HEK293T (cell line): ENCODE measurements at regions not wholly inside any gene's neighbourhood (a gene's known extent, or its start where the extent isn't known, plus 50 kb on each side); places are given as distances from the start of the nearest gene placed in this dataset.

Experiments used
- CTCF ChIA-PET: fragments of 350-600 bp; formaldehyde crosslinking; extraction: SDS; loops from one replicate; lab custom pipeline; 2021; ENCODE audit warnings: antibody characterized with exemption, inconsistent platforms; lab: Yijun Ruan, JAX
- POLR2A ChIA-PET: fragments of 350-600 bp; formaldehyde crosslinking; extraction: SDS; loops from one replicate; lab custom pipeline; 2020; ENCODE audit warnings: antibody characterized with exemption, inconsistent platforms; lab: Yijun Ruan, JAX
- DNase-seq: peaks from one replicate; pipeline ENCODE4 v3.0.0; 2012; ENCODE audit warnings: mixed read lengths; ENCODE audit errors: extremely low spot score
- ARNT ChIP-seq: fragments of 450-650 bp; IDR thresholded peaks from 2 replicates; pipeline ENCODE4 v1.6.1; 2017; ENCODE audit warnings: mild to moderate bottlenecking
- BHLHE40 ChIP-seq: fragments of 450-650 bp; IDR thresholded peaks from 2 replicates; pipeline ENCODE4 v1.6.1; 2016; ENCODE audit warnings: mild to moderate bottlenecking, moderate library complexity, borderline replicate concordance
- CTBP1 ChIP-seq: fragments of 450-650 bp; IDR thresholded peaks from 2 replicates; pipeline ENCODE4 v1.6.1; 2016; ENCODE audit warnings: borderline replicate concordance
- ELF4 ChIP-seq: fragments of 450-650 bp; IDR thresholded peaks from 2 replicates; pipeline ENCODE4 v1.6.1; 2017; ENCODE audit warnings: antibody characterized with exemption
- FOXA1 ChIP-seq: fragments of 450-650 bp; IDR thresholded peaks from 2 replicates; pipeline ENCODE4 v1.6.1; 2016; ENCODE audit warnings: mild to moderate bottlenecking
- FOXK2 ChIP-seq: fragments of 450-650 bp; IDR thresholded peaks from 2 replicates; pipeline ENCODE4 v1.6.1; 2016; ENCODE audit warnings: mild to moderate bottlenecking
- FOXM1 ChIP-seq: fragments of 450-650 bp; IDR thresholded peaks from 2 replicates; pipeline ENCODE4 v1.6.1; 2017; ENCODE audit warnings: mild to moderate bottlenecking, borderline replicate concordance
- HDGF ChIP-seq: fragments of 450-650 bp; IDR thresholded peaks from 2 replicates; pipeline ENCODE4 v1.6.1; 2017; ENCODE audit warnings: antibody characterized with exemption, borderline replicate concordance
- L3MBTL2 ChIP-seq: fragments of 450-650 bp; conservative IDR thresholded peaks from 2 replicates; pipeline ENCODE4 v1.6.1; 2016; ENCODE audit warnings: mild to moderate bottlenecking
- LEF1 ChIP-seq: fragments of 450-650 bp; IDR thresholded peaks from 2 replicates; pipeline ENCODE4 v1.6.1; 2017; ENCODE audit warnings: mild to moderate bottlenecking, borderline replicate concordance
- NFRKB ChIP-seq: fragments of 450-650 bp; IDR thresholded peaks from 2 replicates; pipeline ENCODE4 v1.6.1; 2016; ENCODE audit warnings: mild to moderate bottlenecking, moderate library complexity
- SP1 ChIP-seq: fragments of 450-650 bp; IDR thresholded peaks from 2 replicates; pipeline ENCODE4 v1.6.1; 2017
- SUZ12 ChIP-seq: fragments of 450-650 bp; IDR thresholded peaks from 2 replicates; pipeline ENCODE4 v1.6.1; 2016; ENCODE audit warnings: mild to moderate bottlenecking
- TARDBP ChIP-seq: fragments of 450-650 bp; IDR thresholded peaks from 2 replicates; pipeline ENCODE4 v1.6.1; 2016
- ZNF384 ChIP-seq: fragments of 450-650 bp; IDR thresholded peaks from 2 replicates; pipeline ENCODE4 v1.6.1; 2016
- TF ChIP-seq, protein P1 (sequence below): fragments of 450-650 bp; IDR thresholded peaks from 2 replicates; pipeline ENCODE4 v1.6.1; 2016

DNA sequence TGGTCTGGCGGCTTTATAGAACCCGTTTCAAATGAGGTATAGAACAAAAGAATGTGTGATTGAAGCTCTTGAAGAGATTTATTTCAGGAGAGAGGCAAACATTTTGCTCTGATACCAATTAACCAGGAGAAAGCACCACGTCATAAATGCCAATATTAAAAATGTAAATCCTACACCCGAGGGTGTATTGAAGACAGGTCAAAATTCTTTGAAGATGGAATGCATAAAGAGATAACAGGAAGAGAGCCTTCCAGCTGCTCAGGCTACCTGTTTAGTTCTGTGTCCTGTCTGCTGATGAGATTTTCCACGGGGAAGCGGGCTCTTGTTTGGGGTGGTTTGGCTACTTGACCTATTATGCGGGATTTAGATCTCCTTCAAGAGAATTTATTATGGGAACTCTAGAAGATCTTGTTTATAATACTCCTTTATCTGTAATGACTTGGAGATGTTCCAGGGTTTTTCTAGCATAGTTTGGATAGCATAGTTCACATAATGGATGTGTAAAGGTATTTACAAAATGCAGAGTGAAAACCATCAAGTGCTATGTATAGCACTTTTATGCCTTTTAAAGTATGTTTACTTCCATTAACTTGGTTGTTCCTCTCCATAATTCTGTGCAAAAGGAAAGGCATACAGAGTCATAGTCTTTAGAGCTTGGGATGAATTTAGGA, 204.5 kb upstream of the SPRED2 start:
- no peak for DNase-seq
- CTCF ChIA-PET = no interaction called here
- TF ChIP-seq LEF1 (no peak), FOXA1 (no peak), ARNT (no peak), L3MBTL2 (no peak), CTBP1 (no peak), FOXM1 (no peak)
- TF ChIP-seq, protein P1, sequence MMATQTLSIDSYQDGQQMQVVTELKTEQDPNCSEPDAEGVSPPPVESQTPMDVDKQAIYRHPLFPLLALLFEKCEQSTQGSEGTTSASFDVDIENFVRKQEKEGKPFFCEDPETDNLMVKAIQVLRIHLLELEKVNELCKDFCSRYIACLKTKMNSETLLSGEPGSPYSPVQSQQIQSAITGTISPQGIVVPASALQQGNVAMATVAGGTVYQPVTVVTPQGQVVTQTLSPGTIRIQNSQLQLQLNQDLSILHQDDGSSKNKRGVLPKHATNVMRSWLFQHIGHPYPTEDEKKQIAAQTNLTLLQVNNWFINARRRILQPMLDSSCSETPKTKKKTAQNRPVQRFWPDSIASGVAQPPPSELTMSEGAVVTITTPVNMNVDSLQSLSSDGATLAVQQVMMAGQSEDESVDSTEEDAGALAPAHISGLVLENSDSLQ = no peak
- POLR2A ChIA-PET = no interaction called here

DNA sequence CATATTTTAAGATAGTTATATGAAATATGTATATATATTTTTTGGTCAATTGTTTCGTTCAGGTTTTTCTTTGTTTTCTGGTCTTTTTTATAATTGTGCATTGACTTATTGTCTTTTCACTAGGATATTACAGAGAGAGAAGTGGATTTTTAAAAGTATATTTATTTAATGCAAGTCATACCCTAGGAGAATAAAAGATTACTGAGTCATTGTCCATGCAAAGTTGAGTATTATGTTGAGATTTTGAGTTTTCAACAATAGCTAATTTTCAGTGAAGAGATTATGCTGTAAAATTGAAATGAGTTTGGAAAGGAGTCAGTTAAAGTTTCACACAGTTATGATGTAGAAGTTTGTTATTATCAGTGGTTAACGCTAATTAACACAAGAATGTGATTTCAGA, 203.6 kb upstream of the SPRED2 start:
- TF ChIP-seq FOXK2 = no peak
- no peak for TF ChIP-seq HDGF
- TF ChIP-seq SP1 = no peak
- TF ChIP-seq SUZ12 = no peak
- no peak for TF ChIP-seq FOXA1
- no peak for TF ChIP-seq FOXM1
- no peak for TF ChIP-seq LEF1
- no peak for TF ChIP-seq ARNT
- no peak for TF ChIP-seq BHLHE40
- TF ChIP-seq, protein P1 = no peak
- TF ChIP-seq ZNF384 = no peak
- no peak for TF ChIP-seq CTBP1
- no peak for TF ChIP-seq L3MBTL2
- TF ChIP-seq NFRKB = no peak
- no peak for TF ChIP-seq ELF4
- no peak for DNase-seq
- ChIA-PET POLR2A (no interaction called here), CTCF (interaction anchor here (0.6 kb wide), 1 partner anchor 110 kb away, joined by 6 read pairs; no protein-coding TSS in a partner anchor)

DNA sequence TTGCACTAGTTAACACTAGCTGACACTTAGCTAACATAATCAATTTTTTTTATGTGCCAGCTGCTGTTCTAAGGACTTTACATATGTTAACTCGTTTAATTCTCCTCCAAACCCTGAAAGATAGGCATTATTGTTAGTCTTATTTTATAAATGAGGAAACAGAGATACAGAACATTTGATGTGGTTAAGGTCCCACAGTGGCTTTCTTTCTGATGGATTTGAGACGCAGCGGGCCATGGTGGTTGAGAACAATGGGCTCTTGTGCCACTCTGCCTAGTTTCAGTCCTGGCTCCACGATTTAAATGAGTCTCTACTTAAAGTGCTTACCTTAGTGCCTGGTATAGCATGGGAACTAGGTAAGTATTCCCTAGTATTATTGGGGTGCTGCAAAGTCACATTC, 201.9 kb upstream of the SPRED2 start:
- POLR2A ChIA-PET = no interaction called here
- CTCF ChIA-PET = no interaction called here
- no peak for DNase-seq
- TF ChIP-seq, protein P1 = no peak
- TF ChIP-seq FOXA1 (no peak), ARNT (no peak), NFRKB (no peak), FOXK2 (no peak), L3MBTL2 (no peak), TARDBP (no peak), LEF1 (no peak), SUZ12 (no peak), FOXM1 (no peak), ZNF384 (no peak), HDGF (no peak), BHLHE40 (no peak)

DNA sequence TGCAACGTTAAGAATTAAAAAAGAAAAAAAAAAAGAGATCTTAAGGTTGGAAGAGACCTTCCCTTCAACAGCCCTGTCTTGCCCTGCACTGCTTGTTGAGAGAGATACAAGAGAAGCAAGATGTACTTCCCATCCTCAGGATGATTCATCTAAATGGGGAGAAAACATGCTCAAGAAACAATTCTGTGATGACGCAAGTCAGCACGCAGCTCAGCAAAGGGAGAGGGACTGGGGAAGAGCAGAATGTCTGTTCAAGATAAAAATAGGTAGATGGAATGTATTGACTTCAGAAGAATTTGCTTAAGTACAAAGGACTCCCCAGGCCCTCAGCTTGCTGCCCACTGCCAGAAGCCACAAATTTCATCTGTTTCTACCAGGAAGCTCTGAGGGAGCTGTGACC, 198.2 kb upstream of the SPRED2 start:
- DNase-seq = no peak
- TF ChIP-seq CTBP1 (no peak), FOXK2 (no peak), ELF4 (no peak), TARDBP (no peak), FOXM1 (no peak), SUZ12 (no peak), LEF1 (no peak)
- TF ChIP-seq, protein P1 = no peak
- ChIA-PET CTCF (no interaction called here), POLR2A (no interaction called here)

DNA sequence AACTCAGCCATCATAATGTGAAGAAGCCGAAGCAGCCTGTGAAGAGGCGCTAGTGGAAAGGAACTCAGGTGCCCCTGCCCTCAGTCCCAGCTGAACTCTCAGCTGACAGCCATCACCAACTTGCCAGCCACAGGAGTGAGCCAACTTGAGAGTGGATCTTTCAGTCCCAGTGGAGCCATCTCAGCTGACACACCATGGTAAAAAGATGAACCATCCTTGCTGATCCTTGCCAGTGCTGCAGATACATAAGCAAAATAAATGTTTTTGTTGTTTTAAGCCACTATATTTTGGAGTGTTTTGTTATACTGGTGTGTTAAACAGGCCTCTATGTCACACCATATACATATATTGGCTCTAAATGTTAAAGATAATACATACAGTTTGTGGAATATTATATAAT, 195.8 kb upstream of the SPRED2 start:
- DNase-seq = no peak
- ChIA-PET CTCF (interaction anchor here (1.8 kb wide), 1 partner anchor 12 kb away, joined by 5 read pairs; no protein-coding TSS in a partner anchor), POLR2A (no interaction called here)

DNA sequence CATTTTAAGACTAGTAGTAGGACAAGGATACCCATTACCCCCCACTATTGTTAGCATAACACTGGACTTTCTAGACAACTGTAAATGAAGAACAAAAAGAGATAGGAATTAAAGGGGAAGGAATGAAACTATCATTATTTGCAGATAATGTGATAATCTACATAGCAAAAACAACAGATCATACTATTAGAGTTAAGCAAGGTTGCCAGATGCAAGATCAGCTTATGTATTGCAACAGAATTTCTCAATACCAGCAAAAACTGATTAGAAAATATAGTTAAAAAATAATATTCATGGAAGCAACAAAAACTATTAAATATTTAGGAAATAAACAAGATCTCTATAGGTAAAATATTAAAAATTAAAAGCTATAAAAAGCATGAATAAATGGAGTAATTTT, 194.4 kb upstream of the SPRED2 start:
- ChIA-PET POLR2A (no interaction called here), CTCF (no interaction called here)

More for the DNA sequence above, 195.8 kb upstream of the SPRED2 start:
- no peak for TF ChIP-seq FOXK2
- no peak for TF ChIP-seq TARDBP
- TF ChIP-seq HDGF = no peak

More for the DNA sequence above, 194.4 kb upstream of the SPRED2 start:
- TF ChIP-seq BHLHE40 (no peak), CTBP1 (no peak)
- no peak for DNase-seq
